Spleen (tissue), 7 donors: ENCODE measurements at regions not wholly inside any gene's neighbourhood (a gene's known extent, or its start where the extent isn't known, plus 50 kb on each side); places are given as distances from the start of the nearest gene placed in this dataset.

Experiments
- CTCF ChIP-seq, 11 experiments: fragments of 200-600 bp in 7 of 11; fragments of 450-650 bp in 4 of 11; sonication (generic) in 4 of 11; IDR thresholded peaks in 8 of 11; conservative IDR thresholded peaks in 3 of 11; 1 replicate in 7 of 11; 2 replicates in 4 of 11; pipeline versions ENCODE4 v1.4.0 to v1.8.0; 2016 to 2021; ENCODE audit warnings: antibody characterized with exemption in 11 of 11, inconsistent platforms in 4 of 11, mild to moderate bottlenecking in 1 of 11
- POLR2A ChIP-seq, 3 donors: fragments of 450-650 bp; IDR thresholded peaks; one replicate each; pipeline ENCODE4 v1.5.1; 2017; ENCODE audit warnings: antibody characterized with exemption in 3 of 3, mild to moderate bottlenecking in 1 of 3
- POLR2AphosphoS5 ChIP-seq, 3 donors: sonication (generic); formaldehyde crosslinking; IDR thresholded peaks; one replicate each; pipeline ENCODE4 v1.5.1; 2017; ENCODE audit warnings: antibody characterized with exemption in 3 of 3
- donor health status: DM: no; HTN: no; CAD: no; lungs with moderate emphysema.
- donor health status: DM: no; HTN: no; CAD: no.
- donor health status: DM: no; HTN: no; CAD: no.

GRCh38 chr15:69643476-69643875 lies 190.9 kb downstream of the RPLP1 start:
- TF ChIP-seq CTCF (IDR thresholded peaks at IDR 0.05 in 8 of 11, conservative IDR thresholded peaks at IDR 0.05 in 3 of 11) (no peak), POLR2AphosphoS5 (IDR thresholded peaks at IDR 0.05) (no peak), POLR2A (IDR thresholded peaks at IDR 0.05) (no peak)
